ENCODE measurements at regions not wholly inside any gene's neighbourhood (a gene's known extent, or its start where the extent isn't known, plus 50 kb on each side); places are given as distances from the start of the nearest gene placed in this dataset.
A peak's percentile ranks its signal among the peaks of the same experiment; 100 is the strongest.
"Not testable (repeated sequence)": the region's sequence is repeated elsewhere in the genome, so short reads cannot be mapped to it uniquely, and the experiment has no call there.

- no peak for TF ChIP-seq PBX3 (IDR thresholded peaks at IDR 0.05)
- TF ChIP-seq NPAS2 (CRISPR knock-in tag; IDR thresholded peaks at IDR 0.05; ENCODE audit: borderline replicate concordance): no peak
Observed at GRCh38 chr3:72032441-72033135, 247.6 kb upstream of the PROK2 start (continued).

GRCh38 chr3:72031581-72031980 is 246.6 kb upstream of the PROK2 start:
- DNase-seq (ENCODE audit: low read depth in 1 of 2, low spot score in 1 of 2): no peak
- FAIRE-seq: no peak
- Histone ChIP-seq H3K4me3 (no peak overlapping the region), H3K4me2 (no peak overlapping the region), H3K9me3 (no peaks in the 10 kb centered on the region; the same call in 2 of the 3 replicates), H3K4me1 (no peaks in the 10 kb centered on the region), H3K27ac (no peak overlapping the region)
- WGBS (ENCODE audit: missing lambda C conversion rate): 30% methylated on average over 3 of the region's 3 CpGs
- CTCF ChIA-PET: interaction anchor here (0.6 kb wide), 1 partner anchor 19 kb away, joined by 3 read pairs; no protein-coding TSS in a partner anchor
- no peak for TF ChIP-seq ZSCAN20 (CRISPR knock-in tag; IDR thresholded peaks at IDR 0.05)
- no peak for TF ChIP-seq CBX2 (IDR thresholded peaks at IDR 0.05; ENCODE audit: borderline replicate concordance, low read depth)
- TF ChIP-seq JUN (IDR thresholded peaks at IDR 0.05): no peak
- TF ChIP-seq ESRRA (IDR thresholded peaks at IDR 0.05; ENCODE audit: borderline replicate concordance, low read length): no peak
- no peak for TF ChIP-seq RNF2 (IDR thresholded peaks at IDR 0.05; ENCODE audit: borderline replicate concordance, low read depth)
- no peak for TF ChIP-seq TP53 (CRISPR knock-in tag; IDR thresholded peaks at IDR 0.05)
- no peak for TF ChIP-seq CEBPB (IDR thresholded peaks at IDR 0.05)
- TF ChIP-seq EHF (CRISPR knock-in tag; IDR thresholded peaks at IDR 0.05): no peak
- TF ChIP-seq PBX3 (IDR thresholded peaks at IDR 0.05): no peak
- no peak for TF ChIP-seq HES2 (IDR thresholded peaks at IDR 0.05)
- TF ChIP-seq MAX (IDR thresholded peaks at IDR 0.05): no peak
- no peak for TF ChIP-seq NR3C1 (IDR thresholded peaks at IDR 0.05)
- TF ChIP-seq KDM1A (IDR thresholded peaks at IDR 0.05; ENCODE audit: low read depth): no peak
- ATAC-seq: 0 out of 6 replicates have a peak, but pooled peaks of 1 of the 2 experiments have one; percentile 34
- POLR2A ChIA-PET: no interaction called here

- CTCF ChIA-PET; FAIRE-seq; H3K4me2 ChIP-seq; H3K27ac ChIP-seq; POLR2A ChIA-PET; H3K4me3 ChIP-seq; H3K4me1 ChIP-seq; H3K9me3 ChIP-seq; DNase-seq (ENCODE audit: low read depth in 1 of 2, low spot score in 1 of 2); ATAC-seq: not testable (repeated sequence)
- 32% methylated on average over 7 of the region's 7 CpGs for WGBS (ENCODE audit: missing lambda C conversion rate)
Observed at GRCh38 chr3:72030296-72030695, 245.3 kb upstream of the PROK2 start.

GRCh38 chr3:72028726-72029125 is 243.8 kb upstream of the PROK2 start:
- H3K4me3 ChIP-seq; DNase-seq (ENCODE audit: low read depth in 1 of 2, low spot score in 1 of 2); H3K9me3 ChIP-seq; FAIRE-seq; H3K4me2 ChIP-seq; ATAC-seq; H3K4me1 ChIP-seq; H3K27ac ChIP-seq; POLR2A ChIA-PET: not testable (repeated sequence)
- WGBS (ENCODE audit: missing lambda C conversion rate): 64% methylated on average over 8 of the region's 8 CpGs
- CTCF ChIA-PET: interaction anchor here (0.6 kb wide), 1 partner anchor 299 kb away, joined by 3 read pairs; no protein-coding TSS in a partner anchor

GRCh38 chr3:72028307-72028706 is 243.4 kb upstream of the PROK2 start:
- POLR2A ChIA-PET: not testable (repeated sequence)

GRCh38 chr3:72027728-72028127 is 242.8 kb upstream of the PROK2 start:
- ATAC-seq; CTCF ChIA-PET; H3K4me1 ChIP-seq; H3K4me3 ChIP-seq; DNase-seq (ENCODE audit: low read depth in 1 of 2, low spot score in 1 of 2); POLR2A ChIA-PET; H3K27ac ChIP-seq; H3K4me2 ChIP-seq; H3K9me3 ChIP-seq; FAIRE-seq: not testable (repeated sequence)
- 51% methylated on average over 2 of the region's 2 CpGs for WGBS (ENCODE audit: missing lambda C conversion rate)

More at GRCh38 chr3:72028307-72028706, 243.4 kb upstream of the PROK2 start:
- H3K9me3 ChIP-seq; DNase-seq (ENCODE audit: low read depth in 1 of 2, low spot score in 1 of 2); CTCF ChIA-PET; H3K4me2 ChIP-seq; ATAC-seq; H3K4me1 ChIP-seq; H3K4me3 ChIP-seq; FAIRE-seq; H3K27ac ChIP-seq: not testable (repeated sequence)
- 82% methylated on average over 8 of the region's 8 CpGs for WGBS (ENCODE audit: missing lambda C conversion rate)
